ENCODE measurements at regions not wholly inside any gene's neighbourhood (a gene's known extent, or its start where the extent isn't known, plus 50 kb on each side); places are given as distances from the start of the nearest gene placed in this dataset.

- no peaks in the 10 kb centered on the region for H3K9me3 ChIP-seq
- H3K27me3 ChIP-seq, result no peaks in the 10 kb centered on the region
- no peaks in the 10 kb centered on the region for H3K36me3 ChIP-seq
- intact Hi-C loops (cut with DNase I), result no loop called here
- H3K4me1 ChIP-seq (ENCODE audit: insufficient read depth), result no peaks in the 10 kb centered on the region
- DNase-seq, result no peak
- H3K4me3 ChIP-seq, result no peak overlapping the region
- no peak overlapping the region for H3K27ac ChIP-seq
- WGBS, 3 donors, result 0 to 9% (median 2%) methylated on average over 1 of the region's 1 CpG
- TF ChIP-seq POLR2A (IDR thresholded peaks at IDR 0.05), result no peak
- no peak for TF ChIP-seq EP300 (IDR thresholded peaks at IDR 0.05)
- TF ChIP-seq, protein P1, sequence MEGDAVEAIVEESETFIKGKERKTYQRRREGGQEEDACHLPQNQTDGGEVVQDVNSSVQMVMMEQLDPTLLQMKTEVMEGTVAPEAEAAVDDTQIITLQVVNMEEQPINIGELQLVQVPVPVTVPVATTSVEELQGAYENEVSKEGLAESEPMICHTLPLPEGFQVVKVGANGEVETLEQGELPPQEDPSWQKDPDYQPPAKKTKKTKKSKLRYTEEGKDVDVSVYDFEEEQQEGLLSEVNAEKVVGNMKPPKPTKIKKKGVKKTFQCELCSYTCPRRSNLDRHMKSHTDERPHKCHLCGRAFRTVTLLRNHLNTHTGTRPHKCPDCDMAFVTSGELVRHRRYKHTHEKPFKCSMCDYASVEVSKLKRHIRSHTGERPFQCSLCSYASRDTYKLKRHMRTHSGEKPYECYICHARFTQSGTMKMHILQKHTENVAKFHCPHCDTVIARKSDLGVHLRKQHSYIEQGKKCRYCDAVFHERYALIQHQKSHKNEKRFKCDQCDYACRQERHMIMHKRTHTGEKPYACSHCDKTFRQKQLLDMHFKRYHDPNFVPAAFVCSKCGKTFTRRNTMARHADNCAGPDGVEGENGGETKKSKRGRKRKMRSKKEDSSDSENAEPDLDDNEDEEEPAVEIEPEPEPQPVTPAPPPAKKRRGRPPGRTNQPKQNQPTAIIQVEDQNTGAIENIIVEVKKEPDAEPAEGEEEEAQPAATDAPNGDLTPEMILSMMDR (IDR thresholded peaks at IDR 0.05), result no peak
Observed at GRCh38 chr17:34481779-34482178, 97.6 kb upstream of the TMEM132E start.

DNA sequence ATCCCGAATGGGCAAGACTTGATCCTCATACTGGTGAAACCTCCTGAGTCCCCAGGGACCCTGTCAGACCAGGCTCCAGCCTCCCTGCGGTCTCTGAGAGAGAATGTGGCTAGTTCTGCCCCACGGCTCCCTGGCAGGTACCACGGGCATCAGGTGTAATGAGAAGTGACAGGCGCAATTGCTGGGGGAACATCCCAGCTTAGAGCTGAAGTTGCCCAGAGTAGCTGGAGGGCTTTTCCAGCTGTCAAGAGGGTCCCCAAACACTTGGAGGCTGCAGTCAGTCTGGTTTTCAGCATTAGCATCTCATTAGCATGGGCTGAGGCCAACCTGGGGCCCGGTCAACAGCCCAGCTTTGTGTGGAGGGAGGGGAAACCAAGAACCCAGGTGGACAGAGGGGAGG lies 100.0 kb upstream of the TMEM132E start:
- TF ChIP-seq POLR2A (IDR thresholded peaks at IDR 0.05), result no peak
- TF ChIP-seq, protein P1 (IDR thresholded peaks at IDR 0.05), result no peak
- TF ChIP-seq EP300 (IDR thresholded peaks at IDR 0.05), result no peak
- DNase-seq, result no peak
- Histone ChIP-seq H3K36me3 (no peaks in the 10 kb centered on the region), H3K27ac (no peak overlapping the region), H3K4me1 (ENCODE audit: insufficient read depth) (no peaks in the 10 kb centered on the region), H3K4me3 (no peak overlapping the region), H3K9me3 (no peaks in the 10 kb centered on the region), H3K27me3 (no peaks in the 10 kb centered on the region)
- WGBS, 3 donors, result 64 to 74% (median 72%) methylated on average over 6 of the region's 6 CpGs
- intact Hi-C loops (cut with DNase I), result no loop called here

DNA sequence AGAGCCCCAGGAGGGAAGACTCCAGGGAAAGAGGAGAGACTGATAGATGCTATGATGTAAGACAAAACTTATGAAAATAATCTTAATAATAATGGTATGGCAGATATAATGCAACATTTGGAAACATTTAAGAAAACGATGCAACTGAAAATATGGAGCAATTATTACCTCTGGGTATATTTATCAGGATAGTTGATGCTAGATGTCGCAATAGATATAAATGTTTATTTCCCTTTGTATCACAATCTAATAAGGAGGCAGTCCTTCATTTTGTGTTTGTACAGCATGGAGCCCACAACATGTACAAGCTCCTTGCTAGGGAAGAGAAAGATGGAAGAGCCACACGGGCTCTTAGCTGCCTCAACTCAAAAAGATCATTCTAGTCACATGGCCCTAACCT lies 101.1 kb upstream of the TMEM132E start:
- H3K27ac ChIP-seq, result no peak overlapping the region
- TF ChIP-seq, protein P1 (IDR thresholded peaks at IDR 0.05), result no peak
- TF ChIP-seq POLR2A (IDR thresholded peaks at IDR 0.05) (no peak), EP300 (IDR thresholded peaks at IDR 0.05) (no peak)
- no peaks in the 10 kb centered on the region for H3K36me3 ChIP-seq
- DNase-seq, result no peak
- intact Hi-C loops (cut with DNase I), result no loop called here
- no peak overlapping the region for H3K4me3 ChIP-seq
- H3K27me3 ChIP-seq, result no peaks in the 10 kb centered on the region
- 80 to 83% (median 81%) methylated on average over 3 of the region's 3 CpGs for WGBS, 3 donors
- H3K9me3 ChIP-seq, result no peaks in the 10 kb centered on the region
- no peaks in the 10 kb centered on the region for H3K4me1 ChIP-seq (ENCODE audit: insufficient read depth)

DNA sequence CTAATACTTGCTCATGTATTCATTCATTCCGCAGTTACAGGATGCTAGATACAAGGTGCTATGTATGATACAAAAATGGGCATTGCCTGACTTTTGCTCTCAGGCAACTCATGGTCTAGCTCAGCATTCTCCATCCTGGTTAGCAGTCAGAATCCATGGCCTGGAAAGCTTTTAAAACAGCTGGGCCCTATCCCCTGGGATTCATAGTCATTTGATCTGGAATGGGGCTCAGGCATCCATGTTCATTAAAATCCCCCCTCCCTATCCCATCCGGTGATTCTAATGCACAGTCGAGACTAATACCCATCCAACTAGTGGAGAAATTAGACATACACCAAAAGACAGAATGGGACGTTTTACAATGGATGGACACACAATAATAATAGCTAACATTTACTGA lies 104.1 kb upstream of the TMEM132E start:
- intact Hi-C loops (cut with DNase I), result no loop called here

More for the DNA sequence above, 104.1 kb upstream of the TMEM132E start:
- H3K27me3 ChIP-seq, result no peaks in the 10 kb centered on the region
- H3K4me1 ChIP-seq (ENCODE audit: insufficient read depth), result no peaks in the 10 kb centered on the region
- WGBS, 3 donors, result 80 to 88% (median 84%) methylated on average over 4 of the region's 4 CpGs
- H3K27ac ChIP-seq, result no peak overlapping the region
- H3K9me3 ChIP-seq, result no peaks in the 10 kb centered on the region
- H3K4me3 ChIP-seq, result no peak overlapping the region
- no peak for DNase-seq
- H3K36me3 ChIP-seq, result no peaks in the 10 kb centered on the region
- TF ChIP-seq, protein P1 (IDR thresholded peaks at IDR 0.05), result no peak
- TF ChIP-seq POLR2A (IDR thresholded peaks at IDR 0.05), result no peak
